ENCODE measurements at regions not wholly inside any gene's neighbourhood (a gene's known extent, or its start where the extent isn't known, plus 50 kb on each side); places are given as distances from the start of the nearest gene placed in this dataset.
"Not testable (repeated sequence)": the region's sequence is repeated elsewhere in the genome, so short reads cannot be mapped to it uniquely, and the experiment has no call there.

- ChIA-PET CTCF (no interaction called here), POLR2A (no interaction called here)
- no peak for DNase-seq (ENCODE audit: extremely low spot score)
- TF ChIP-seq, protein P1, sequence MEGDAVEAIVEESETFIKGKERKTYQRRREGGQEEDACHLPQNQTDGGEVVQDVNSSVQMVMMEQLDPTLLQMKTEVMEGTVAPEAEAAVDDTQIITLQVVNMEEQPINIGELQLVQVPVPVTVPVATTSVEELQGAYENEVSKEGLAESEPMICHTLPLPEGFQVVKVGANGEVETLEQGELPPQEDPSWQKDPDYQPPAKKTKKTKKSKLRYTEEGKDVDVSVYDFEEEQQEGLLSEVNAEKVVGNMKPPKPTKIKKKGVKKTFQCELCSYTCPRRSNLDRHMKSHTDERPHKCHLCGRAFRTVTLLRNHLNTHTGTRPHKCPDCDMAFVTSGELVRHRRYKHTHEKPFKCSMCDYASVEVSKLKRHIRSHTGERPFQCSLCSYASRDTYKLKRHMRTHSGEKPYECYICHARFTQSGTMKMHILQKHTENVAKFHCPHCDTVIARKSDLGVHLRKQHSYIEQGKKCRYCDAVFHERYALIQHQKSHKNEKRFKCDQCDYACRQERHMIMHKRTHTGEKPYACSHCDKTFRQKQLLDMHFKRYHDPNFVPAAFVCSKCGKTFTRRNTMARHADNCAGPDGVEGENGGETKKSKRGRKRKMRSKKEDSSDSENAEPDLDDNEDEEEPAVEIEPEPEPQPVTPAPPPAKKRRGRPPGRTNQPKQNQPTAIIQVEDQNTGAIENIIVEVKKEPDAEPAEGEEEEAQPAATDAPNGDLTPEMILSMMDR (IDR thresholded peaks at IDR 0.05; ENCODE audit: control extremely low read depth, extremely low read depth, low read depth, missing control alignments): no peak
Measured at GRCh38 chr16:29141586-29142324, 156.9 kb downstream of the LAT start.

DNA sequence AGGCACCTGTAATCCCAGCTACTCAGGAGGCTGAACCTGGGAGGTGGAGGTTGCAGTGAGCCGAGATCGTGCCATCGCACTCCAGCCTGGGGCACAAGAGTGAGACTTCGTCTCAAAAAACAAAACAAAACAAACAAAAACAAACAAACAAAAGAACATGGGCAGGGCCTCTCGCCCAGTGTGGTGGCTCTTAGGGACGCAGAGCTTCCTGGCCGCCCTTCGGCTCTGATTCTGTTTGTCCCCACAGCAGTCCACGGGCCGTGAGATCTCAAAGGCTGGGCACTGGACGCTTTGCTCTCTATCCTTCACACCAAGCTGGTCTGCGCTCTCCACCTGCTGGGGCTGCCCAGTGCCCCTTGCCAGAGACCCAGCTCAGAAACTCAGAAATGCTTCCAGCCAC lies 156.3 kb downstream of the LAT start:
- CTCF ChIA-PET; DNase-seq (ENCODE audit: extremely low spot score); POLR2A ChIA-PET: not testable (repeated sequence)

GRCh38 chr16:29139901-29140855 lies 155.3 kb downstream of the LAT start:
- DNase-seq (ENCODE audit: extremely low spot score); CTCF ChIA-PET; POLR2A ChIA-PET: not testable (repeated sequence)

- TF ChIP-seq, protein P1 (IDR thresholded peaks at IDR 0.05; ENCODE audit: control extremely low read depth, extremely low read depth, low read depth, missing control alignments): no peak
- CTCF ChIA-PET: no interaction called here
- POLR2A ChIA-PET: no interaction called here
- no peak for DNase-seq (ENCODE audit: extremely low spot score)
Measured at GRCh38 chr16:29139261-29139802, 154.5 kb downstream of the LAT start.

GRCh38 chr16:29138698-29139097 lies 153.8 kb downstream of the LAT start:
- CTCF ChIA-PET; DNase-seq (ENCODE audit: extremely low spot score); POLR2A ChIA-PET: not testable (repeated sequence)

- DNase-seq (ENCODE audit: extremely low spot score); POLR2A ChIA-PET; CTCF ChIA-PET: not testable (repeated sequence)
Measured at GRCh38 chr16:29137894-29138662, 153.2 kb downstream of the LAT start.

GRCh38 chr16:29137461-29137860 lies 152.6 kb downstream of the LAT start:
- DNase-seq (ENCODE audit: extremely low spot score); POLR2A ChIA-PET; CTCF ChIA-PET: not testable (repeated sequence)

GRCh38 chr16:29136916-29137315 lies 152.1 kb downstream of the LAT start:
- CTCF ChIA-PET; POLR2A ChIA-PET; DNase-seq (ENCODE audit: extremely low spot score): not testable (repeated sequence)

GRCh38 chr16:29136046-29136696 lies 151.3 kb downstream of the LAT start:
- CTCF ChIA-PET; DNase-seq (ENCODE audit: extremely low spot score); POLR2A ChIA-PET: not testable (repeated sequence)

GRCh38 chr16:29135098-29135497 lies 150.2 kb downstream of the LAT start:
- POLR2A ChIA-PET; DNase-seq (ENCODE audit: extremely low spot score); CTCF ChIA-PET: not testable (repeated sequence)

DNA sequence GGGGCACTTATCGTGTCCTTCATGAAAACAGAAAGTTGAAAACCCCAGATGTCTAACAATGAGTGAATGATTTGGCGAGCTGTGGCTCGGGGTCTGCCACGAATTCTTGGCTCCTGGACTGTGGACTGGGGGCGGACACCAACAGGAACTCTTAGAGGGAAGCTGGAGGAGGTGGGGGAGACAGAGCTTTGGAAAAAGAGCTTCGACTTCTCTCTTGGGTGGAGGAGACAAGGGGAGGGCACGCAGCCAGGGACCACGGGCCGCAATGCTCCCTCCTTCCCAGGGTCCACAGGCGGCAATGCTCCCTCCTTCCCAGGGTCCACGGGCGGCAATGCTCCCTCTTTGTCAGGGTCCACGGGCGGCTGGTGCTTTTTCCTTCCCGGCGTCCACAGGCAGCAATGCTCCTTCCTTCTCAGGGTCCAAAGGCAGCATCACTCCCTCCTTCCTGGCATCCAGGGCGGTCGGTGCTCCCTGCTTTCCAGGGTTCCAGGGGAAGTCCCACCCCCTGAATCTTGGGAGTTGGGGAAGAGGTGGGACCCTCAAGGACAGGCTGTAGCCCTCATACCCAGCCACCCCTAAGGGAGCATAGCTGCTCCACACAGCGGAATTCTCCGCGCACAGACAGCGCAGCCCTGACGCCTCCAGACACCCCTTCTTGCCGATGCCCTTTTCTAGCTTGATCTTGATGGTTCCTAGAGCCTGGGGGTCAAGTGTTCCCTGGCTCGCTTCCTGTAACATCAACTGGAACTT lies 149.0 kb downstream of the LAT start:
- DNase-seq (ENCODE audit: extremely low spot score); POLR2A ChIA-PET; CTCF ChIA-PET: not testable (repeated sequence)

GRCh38 chr16:29132869-29133268 lies 148.0 kb downstream of the LAT start:
- DNase-seq (ENCODE audit: extremely low spot score); POLR2A ChIA-PET; CTCF ChIA-PET: not testable (repeated sequence)

DNA sequence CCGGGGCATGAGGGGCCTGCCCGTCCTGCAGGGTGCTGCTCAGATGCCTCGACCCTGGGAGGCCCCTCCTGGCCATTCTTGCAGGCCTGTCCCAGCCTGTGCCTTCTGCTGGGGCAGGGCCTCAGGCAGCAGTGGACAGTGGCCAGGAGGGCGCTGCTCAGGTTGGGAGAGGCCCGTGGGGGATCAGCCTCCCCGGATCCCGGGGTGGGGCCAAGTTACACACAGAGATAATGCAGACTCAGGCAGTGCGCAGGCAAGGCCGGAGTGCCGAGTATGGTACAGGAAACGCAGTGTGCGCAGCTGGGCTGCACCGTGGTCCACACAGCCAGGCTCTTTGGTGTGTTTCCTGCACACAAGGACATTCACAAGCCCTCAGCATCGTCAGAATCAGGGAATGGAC lies 147.6 kb downstream of the LAT start:
- POLR2A ChIA-PET; DNase-seq (ENCODE audit: extremely low spot score); CTCF ChIA-PET: not testable (repeated sequence)

All from GM10248 (cell line).